ENCODE measurements at regions not wholly inside any gene's neighbourhood (a gene's known extent, or its start where the extent isn't known, plus 50 kb on each side); places are given as distances from the start of the nearest gene placed in this dataset.

DNA sequence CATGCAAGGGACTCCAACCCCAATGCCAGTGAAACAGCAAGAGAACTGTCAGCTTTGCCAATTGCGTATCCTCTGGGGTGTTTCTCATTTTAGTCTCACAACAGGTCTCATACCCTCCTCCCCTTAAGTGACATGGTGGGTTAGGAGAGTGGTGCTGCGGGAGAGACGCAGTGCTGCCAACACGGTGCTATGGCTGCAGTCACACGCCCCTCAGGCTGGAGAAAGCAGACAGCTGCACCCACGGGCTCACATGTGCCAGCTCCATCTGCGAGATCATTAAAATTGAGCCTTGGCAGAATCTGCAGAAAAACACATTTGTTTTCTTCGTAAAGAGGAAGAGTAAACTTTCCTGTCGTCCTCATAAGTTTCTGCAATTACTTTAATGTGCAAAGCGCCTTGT lies 114.7 kb downstream of the ANKRD60 start:
- TF ChIP-seq EZH2 (IDR thresholded peaks at IDR 0.05; ENCODE audit: low read length, unreplicated experiment) (no peak), EZH2phosphoT487 (IDR thresholded peaks at IDR 0.05; ENCODE audit: borderline replicate concordance, low read length) (no peak)
- TF ChIP-seq, protein P1, sequence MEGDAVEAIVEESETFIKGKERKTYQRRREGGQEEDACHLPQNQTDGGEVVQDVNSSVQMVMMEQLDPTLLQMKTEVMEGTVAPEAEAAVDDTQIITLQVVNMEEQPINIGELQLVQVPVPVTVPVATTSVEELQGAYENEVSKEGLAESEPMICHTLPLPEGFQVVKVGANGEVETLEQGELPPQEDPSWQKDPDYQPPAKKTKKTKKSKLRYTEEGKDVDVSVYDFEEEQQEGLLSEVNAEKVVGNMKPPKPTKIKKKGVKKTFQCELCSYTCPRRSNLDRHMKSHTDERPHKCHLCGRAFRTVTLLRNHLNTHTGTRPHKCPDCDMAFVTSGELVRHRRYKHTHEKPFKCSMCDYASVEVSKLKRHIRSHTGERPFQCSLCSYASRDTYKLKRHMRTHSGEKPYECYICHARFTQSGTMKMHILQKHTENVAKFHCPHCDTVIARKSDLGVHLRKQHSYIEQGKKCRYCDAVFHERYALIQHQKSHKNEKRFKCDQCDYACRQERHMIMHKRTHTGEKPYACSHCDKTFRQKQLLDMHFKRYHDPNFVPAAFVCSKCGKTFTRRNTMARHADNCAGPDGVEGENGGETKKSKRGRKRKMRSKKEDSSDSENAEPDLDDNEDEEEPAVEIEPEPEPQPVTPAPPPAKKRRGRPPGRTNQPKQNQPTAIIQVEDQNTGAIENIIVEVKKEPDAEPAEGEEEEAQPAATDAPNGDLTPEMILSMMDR (conservative IDR thresholded peaks at IDR 0.05; ENCODE audit: low read depth, low read length), result no peak
